Memory B cell (primary cell): ENCODE measurements at regions not wholly inside any gene's neighbourhood (a gene's known extent, or its start where the extent isn't known, plus 50 kb on each side); places are given as distances from the start of the nearest gene placed in this dataset.
"Not testable (repeated sequence)": the region's sequence is repeated elsewhere in the genome, so short reads cannot be mapped to it uniquely, and the experiment has no call there.

Source experiments
- ATAC-seq: fragments of 150-1000 bp; cut with Tn5 transposase; 2 replicates; pipeline ENCODE4 v1.10.0; 2021; ENCODE audit warnings: low read depth, mild to moderate bottlenecking, moderate library complexity
- DNase-seq, 2 donors: peaks; one replicate each; pipeline ENCODE4 v3.0.0; 2022; ENCODE audit warnings: low spot score in 2 of 2
- H3K27ac Mint-ChIP-seq: one replicate; pipeline ENCODE4 v1.8.0; 2022; ENCODE audit warnings: mild to moderate bottlenecking, moderate library complexity, mixed read lengths
- H3K27me3 Mint-ChIP-seq: one replicate; pipeline ENCODE4 v1.8.0; 2022; ENCODE audit warnings: mixed read lengths
- H3K36me3 Mint-ChIP-seq: one replicate; pipeline ENCODE4 v1.8.0; 2022; ENCODE audit warnings: mild to moderate bottlenecking, mixed read lengths
- H3K4me1 Mint-ChIP-seq: one replicate; pipeline ENCODE4 v1.8.0; 2022; ENCODE audit warnings: mixed read lengths
- H3K4me3 Mint-ChIP-seq: one replicate; pipeline ENCODE4 v1.8.0; 2022; ENCODE audit warnings: mild to moderate bottlenecking, moderate library complexity, mixed read lengths
- H3K9me3 Mint-ChIP-seq: one replicate; pipeline ENCODE4 v1.8.0; 2022; ENCODE audit warnings: mixed read lengths

- H3K4me3 Mint-ChIP-seq: no peak overlapping the region
- H3K9me3 Mint-ChIP-seq: peaks cover 1% of the 10 kb centered on the region
- no peaks in the 10 kb centered on the region for H3K36me3 Mint-ChIP-seq
- H3K27me3 Mint-ChIP-seq: peaks cover 2% of the 10 kb centered on the region
- H3K4me1 Mint-ChIP-seq: no peaks in the 10 kb centered on the region
- no peak for DNase-seq
- H3K27ac Mint-ChIP-seq: no peak overlapping the region
- no peak for ATAC-seq
These were observed 343.4 kb downstream of the HHIPL2 start for GRCh38 chr1:222204475-222204874.

DNA sequence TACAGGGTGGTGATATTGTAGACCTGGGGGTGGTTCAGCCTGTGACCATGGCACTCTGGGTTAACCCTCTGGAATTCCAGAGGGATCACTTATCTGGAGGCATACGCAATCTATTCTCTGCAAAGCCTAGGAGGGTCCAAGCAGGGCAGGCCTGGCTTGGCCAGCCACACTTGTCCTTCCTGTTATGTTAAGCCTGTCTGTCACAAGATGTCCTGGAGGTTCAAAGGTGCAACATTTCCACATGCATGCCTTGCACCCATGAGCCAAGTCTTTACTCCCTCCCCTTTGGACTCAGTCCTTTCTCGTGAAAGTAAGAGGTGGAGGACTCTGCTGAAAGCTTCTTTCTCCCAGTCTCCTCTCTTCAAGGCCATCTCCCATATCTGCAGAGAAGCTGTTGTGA is 345.1 kb downstream of the HHIPL2 start:
- DNase-seq (no peak), ATAC-seq (no peak)
- no peaks in the 10 kb centered on the region for H3K36me3 Mint-ChIP-seq
- no peaks in the 10 kb centered on the region for H3K4me1 Mint-ChIP-seq
- H3K4me3 Mint-ChIP-seq: no peak overlapping the region
- H3K27me3 Mint-ChIP-seq: peaks cover 3% of the 10 kb centered on the region
- no peak overlapping the region for H3K27ac Mint-ChIP-seq
- H3K9me3 Mint-ChIP-seq: no peaks in the 10 kb centered on the region

DNA sequence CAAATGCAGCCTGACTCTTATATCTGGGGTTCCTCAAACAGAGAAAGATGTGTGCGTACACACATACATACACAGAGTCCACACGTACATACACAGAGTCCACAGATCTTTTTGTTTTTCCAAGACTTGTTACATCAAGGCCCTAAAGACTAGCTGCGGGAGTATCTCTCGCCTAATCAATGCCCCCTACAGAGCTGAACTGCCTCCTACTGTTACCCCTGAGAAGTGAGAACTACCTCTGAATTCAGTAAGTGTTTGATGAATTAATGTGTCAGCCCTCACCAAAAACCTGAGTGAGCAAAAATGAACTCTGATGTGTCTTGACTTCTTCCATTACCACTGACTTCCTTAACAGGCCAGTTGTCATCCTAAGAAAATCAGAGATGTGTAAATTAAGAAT is 351.2 kb downstream of the HHIPL2 start:
- Mint-ChIP-seq H3K4me1 (no peaks in the 10 kb centered on the region), H3K4me3 (no peak overlapping the region), H3K27ac (no peak overlapping the region), H3K27me3 (peaks cover 3% of the 10 kb centered on the region), H3K9me3 (no peaks in the 10 kb centered on the region), H3K36me3 (no peaks in the 10 kb centered on the region)
- ATAC-seq (no peak), DNase-seq (no peak)

DNA sequence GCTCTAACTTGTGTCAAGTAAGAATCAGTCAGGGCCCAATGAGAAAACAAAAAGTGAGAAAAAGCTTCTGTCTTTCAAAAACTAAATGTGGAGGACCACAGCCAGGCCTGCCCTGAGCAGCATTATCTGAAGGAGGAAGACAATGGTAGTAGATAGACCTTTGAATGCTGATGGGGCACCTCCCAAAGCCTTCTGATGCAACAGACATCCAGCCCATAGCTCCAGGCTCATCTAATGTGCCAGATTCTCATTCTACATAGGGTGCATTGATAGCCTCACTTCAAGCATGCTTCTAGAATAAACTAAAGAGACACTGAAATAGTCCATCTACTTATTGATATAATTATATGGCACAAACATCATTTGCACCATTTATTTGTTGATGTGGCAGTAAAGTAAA is 351.6 kb downstream of the HHIPL2 start:
- H3K27me3 Mint-ChIP-seq: peaks cover 3% of the 10 kb centered on the region
- no peaks in the 10 kb centered on the region for H3K9me3 Mint-ChIP-seq
- no peaks in the 10 kb centered on the region for H3K4me1 Mint-ChIP-seq
- no peaks in the 10 kb centered on the region for H3K36me3 Mint-ChIP-seq
- DNase-seq (no peak), ATAC-seq (no peak)
- no peak overlapping the region for H3K27ac Mint-ChIP-seq
- H3K4me3 Mint-ChIP-seq: no peak overlapping the region

GRCh38 chr1:222195857-222196256 is 352.0 kb downstream of the HHIPL2 start:
- Mint-ChIP-seq H3K9me3 (no peaks in the 10 kb centered on the region), H3K4me3 (no peak overlapping the region), H3K4me1 (no peaks in the 10 kb centered on the region), H3K27me3 (peaks cover 3% of the 10 kb centered on the region), H3K27ac (no peak overlapping the region), H3K36me3 (no peaks in the 10 kb centered on the region)
- ATAC-seq: no peak
- DNase-seq: no peak

DNA sequence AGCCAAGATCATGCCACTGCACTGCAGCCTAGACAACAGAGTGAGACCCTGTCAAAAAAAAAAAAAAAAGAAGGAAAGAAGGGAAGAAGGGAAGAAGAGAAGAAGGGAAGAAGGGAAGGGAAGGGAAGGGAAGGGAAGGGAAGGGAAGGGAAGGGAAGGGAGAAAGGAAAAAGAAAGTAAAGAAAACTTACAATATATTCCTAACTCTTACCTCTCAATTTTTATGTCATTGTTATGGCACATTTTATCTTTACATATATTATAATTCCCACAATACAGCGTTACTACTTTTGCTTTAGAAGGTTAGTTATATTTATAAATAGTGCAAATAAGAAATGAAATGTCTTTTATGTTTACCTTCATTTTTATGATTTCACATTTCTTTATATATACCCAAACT is 358.7 kb downstream of the HHIPL2 start:
- no peak for ATAC-seq
- no peak overlapping the region for H3K4me3 Mint-ChIP-seq
- H3K36me3 Mint-ChIP-seq: no peaks in the 10 kb centered on the region

DNA sequence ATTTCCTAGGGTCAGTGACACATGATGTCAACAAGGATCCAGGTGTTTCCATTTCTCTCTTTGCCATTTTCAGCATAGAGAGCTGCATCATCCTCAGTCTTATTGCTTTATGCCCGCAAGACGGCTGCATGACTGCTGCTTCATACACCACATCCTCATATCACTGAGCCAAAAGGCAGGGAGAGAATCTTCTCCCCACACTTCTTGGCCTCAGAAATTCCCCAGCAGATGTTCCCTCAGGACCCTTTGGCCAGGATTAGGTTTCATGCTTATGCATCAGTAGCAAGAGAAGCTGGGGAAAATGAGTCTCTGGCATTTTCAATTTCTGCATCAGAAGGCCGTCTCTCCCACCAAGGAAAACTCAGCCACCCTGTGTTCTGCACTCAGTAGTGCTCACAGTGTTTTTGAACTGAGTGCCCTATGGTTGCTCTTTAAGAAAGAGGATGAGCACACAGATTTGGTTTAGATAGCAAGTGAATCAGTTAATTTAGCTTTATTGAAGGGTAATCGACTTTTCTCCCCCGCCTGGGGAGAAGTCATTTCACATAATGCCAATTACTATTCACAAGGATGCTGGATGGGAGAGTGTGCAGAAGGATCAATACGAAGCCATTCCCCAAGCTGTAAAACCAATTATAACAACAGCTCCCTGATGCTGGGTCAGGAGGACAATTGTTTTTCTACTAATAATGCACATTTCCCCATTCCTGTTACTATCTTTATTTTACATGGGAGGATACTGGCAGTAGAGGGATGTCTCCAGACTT is 360.2 kb downstream of the HHIPL2 start:
- ATAC-seq (no peak), DNase-seq (no peak)
- H3K27ac Mint-ChIP-seq: no peak overlapping the region
- no peak overlapping the region for H3K4me3 Mint-ChIP-seq
- H3K4me1 Mint-ChIP-seq: no peaks in the 10 kb centered on the region
- peaks cover 7% of the 10 kb centered on the region for H3K27me3 Mint-ChIP-seq
- peaks cover 3% of the 10 kb centered on the region for H3K9me3 Mint-ChIP-seq
- H3K36me3 Mint-ChIP-seq: no peaks in the 10 kb centered on the region

More for the DNA sequence above, 358.7 kb downstream of the HHIPL2 start:
- Mint-ChIP-seq H3K9me3 (peaks cover 3% of the 10 kb centered on the region), H3K27me3 (peaks cover 7% of the 10 kb centered on the region), H3K4me1 (no peaks in the 10 kb centered on the region), H3K27ac (no peak overlapping the region)
- no peak for DNase-seq

GRCh38 chr1:222182641-222183040 is 365.3 kb downstream of the HHIPL2 start:
- no peak for ATAC-seq
- Mint-ChIP-seq H3K36me3 (no peaks in the 10 kb centered on the region), H3K4me3 (no peak overlapping the region), H3K27ac (no peak overlapping the region), H3K9me3 (peaks cover 9% of the 10 kb centered on the region), H3K4me1 (no peaks in the 10 kb centered on the region), H3K27me3 (peaks cover 8% of the 10 kb centered on the region)
- DNase-seq: no peak

DNA sequence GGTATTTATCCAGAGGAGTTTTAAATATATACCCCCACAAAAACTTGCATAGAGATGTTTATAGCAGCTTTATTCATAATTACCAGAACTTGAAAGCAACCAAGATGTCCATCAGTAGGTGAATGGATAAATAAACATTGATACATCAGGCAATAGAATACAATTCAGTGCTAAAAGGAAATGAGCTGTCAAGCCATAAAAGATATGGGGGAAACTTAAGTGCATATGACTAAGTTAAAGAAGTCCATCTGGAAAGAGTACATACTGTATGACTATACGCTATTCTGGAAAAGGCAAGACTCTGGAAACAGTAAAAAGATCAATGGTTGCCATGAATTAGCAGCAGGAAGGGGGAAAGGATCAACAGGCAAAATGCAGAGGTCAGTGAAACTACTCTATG is 366.7 kb downstream of the HHIPL2 start:
- H3K9me3 Mint-ChIP-seq: peaks cover 9% of the 10 kb centered on the region
- no peak for DNase-seq
- no peak overlapping the region for H3K4me3 Mint-ChIP-seq
- no peaks in the 10 kb centered on the region for H3K36me3 Mint-ChIP-seq
- H3K27me3 Mint-ChIP-seq: peaks cover 6% of the 10 kb centered on the region
- no peak overlapping the region for H3K27ac Mint-ChIP-seq
- no peak for ATAC-seq
- H3K4me1 Mint-ChIP-seq: no peaks in the 10 kb centered on the region

DNA sequence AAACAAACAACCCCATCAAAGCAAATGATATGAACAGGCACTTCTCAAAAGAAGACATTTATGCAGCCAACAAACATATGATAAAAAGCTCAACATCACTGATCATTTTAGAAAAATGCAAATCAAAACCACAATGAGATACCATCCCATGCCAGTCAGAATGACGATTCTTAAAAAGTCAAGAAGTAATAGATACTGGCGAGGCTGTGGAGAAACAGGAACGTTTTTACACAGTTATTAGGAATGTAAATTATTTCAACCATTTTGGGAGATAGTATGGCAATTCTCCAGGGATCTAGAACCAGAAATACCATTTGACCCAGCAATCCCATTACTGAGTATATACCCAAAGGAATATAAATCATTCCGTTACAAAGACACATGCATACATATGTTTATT is 370.4 kb downstream of the HHIPL2 start:
- DNase-seq, H3K27ac Mint-ChIP-seq, H3K4me1 Mint-ChIP-seq, H3K9me3 Mint-ChIP-seq, H3K27me3 Mint-ChIP-seq, H3K4me3 Mint-ChIP-seq, H3K36me3 Mint-ChIP-seq, ATAC-seq: not testable (repeated sequence)

- Mint-ChIP-seq H3K4me1 (no peaks in the 10 kb centered on the region), H3K27ac (no peak overlapping the region), H3K9me3 (peaks cover 5% of the 10 kb centered on the region), H3K27me3 (peaks cover 4% of the 10 kb centered on the region), H3K36me3 (no peaks in the 10 kb centered on the region), H3K4me3 (no peak overlapping the region)
- ATAC-seq (no peak), DNase-seq (no peak)
These were observed 376.9 kb downstream of the HHIPL2 start for GRCh38 chr1:222171005-222171404.

GRCh38 chr1:222168621-222169020 is 379.3 kb downstream of the HHIPL2 start:
- Mint-ChIP-seq H3K4me1 (no peaks in the 10 kb centered on the region), H3K27ac (no peak overlapping the region), H3K36me3 (no peaks in the 10 kb centered on the region), H3K27me3 (peaks cover 2% of the 10 kb centered on the region), H3K4me3 (no peak overlapping the region), H3K9me3 (peaks cover 2% of the 10 kb centered on the region)
- no peak for ATAC-seq
- DNase-seq: no peak

- no peak for ATAC-seq
- Mint-ChIP-seq H3K36me3 (no peaks in the 10 kb centered on the region), H3K27me3 (peaks cover 2% of the 10 kb centered on the region), H3K4me3 (no peak overlapping the region), H3K27ac (no peak overlapping the region), H3K4me1 (no peaks in the 10 kb centered on the region), H3K9me3 (peaks cover 2% of the 10 kb centered on the region)
- no peak for DNase-seq
These were observed 380.0 kb downstream of the HHIPL2 start for GRCh38 chr1:222167896-222168295.

DNA sequence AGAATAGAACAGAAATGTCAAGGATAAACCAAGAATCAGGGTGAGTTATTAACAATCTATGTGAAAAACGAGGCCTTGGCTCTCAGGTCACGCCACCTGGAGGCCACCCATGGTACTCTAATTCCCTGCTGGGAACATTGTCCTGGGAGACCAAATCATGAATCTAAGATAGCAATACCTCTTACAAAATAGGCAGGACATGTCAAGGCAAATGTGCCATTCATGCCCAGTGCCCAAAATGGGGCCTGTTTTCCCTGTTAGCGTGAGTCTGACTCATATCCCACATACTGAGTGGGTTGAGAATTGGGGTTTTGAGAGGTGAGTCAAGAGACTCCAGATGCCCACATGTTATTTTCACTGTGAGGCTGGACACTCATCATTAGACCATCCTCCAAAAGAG is 380.8 kb downstream of the HHIPL2 start:
- H3K36me3 Mint-ChIP-seq: no peaks in the 10 kb centered on the region
- H3K27ac Mint-ChIP-seq: no peak overlapping the region
- DNase-seq: no peak
- peaks cover 2% of the 10 kb centered on the region for H3K9me3 Mint-ChIP-seq
- no peaks in the 10 kb centered on the region for H3K4me1 Mint-ChIP-seq
- H3K27me3 Mint-ChIP-seq: peaks cover 2% of the 10 kb centered on the region
- ATAC-seq: no peak
- no peak overlapping the region for H3K4me3 Mint-ChIP-seq

DNA sequence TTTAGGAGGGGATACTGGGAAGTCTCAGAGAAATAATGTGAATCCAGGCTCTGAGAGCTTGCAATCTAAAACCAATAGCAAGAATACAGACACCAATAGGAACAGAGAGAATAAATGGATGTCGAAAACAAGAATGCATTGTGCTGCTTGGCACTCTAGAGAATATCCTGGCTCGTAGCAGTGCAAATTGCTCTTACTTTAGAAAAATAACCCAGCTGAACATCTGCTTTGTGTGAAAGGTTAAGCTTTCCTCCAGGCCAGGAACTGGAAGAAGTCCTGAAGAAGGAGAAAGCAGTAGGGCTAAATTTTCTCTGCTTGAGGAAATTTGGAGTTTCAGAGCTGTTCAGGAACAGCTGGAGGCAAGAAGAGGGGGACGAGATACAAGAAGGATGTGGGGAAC is 382.3 kb downstream of the HHIPL2 start:
- DNase-seq (no peak), ATAC-seq (no peak)
- Mint-ChIP-seq H3K27ac (no peak overlapping the region), H3K36me3 (no peaks in the 10 kb centered on the region), H3K4me1 (no peaks in the 10 kb centered on the region), H3K9me3 (no peaks in the 10 kb centered on the region), H3K4me3 (no peak overlapping the region), H3K27me3 (peaks cover 2% of the 10 kb centered on the region)
